Activated CD4-positive, alpha-beta T cell treated with anti-CD3 and anti-CD28 coated beads for 48 hours (primary cell): ENCODE measurements at regions not wholly inside any gene's neighbourhood (a gene's known extent, or its start where the extent isn't known, plus 50 kb on each side); places are given as distances from the start of the nearest gene placed in this dataset.
A peak's percentile ranks its signal among the peaks of the same experiment; 100 is the strongest.
"Not testable (repeated sequence)": the region's sequence is repeated elsewhere in the genome, so short reads cannot be mapped to it uniquely, and the experiment has no call there.

Source experiments
- DNase-seq: peaks from one replicate; pipeline ENCODE4 v3.0.0-alpha.2; 2020

DNA sequence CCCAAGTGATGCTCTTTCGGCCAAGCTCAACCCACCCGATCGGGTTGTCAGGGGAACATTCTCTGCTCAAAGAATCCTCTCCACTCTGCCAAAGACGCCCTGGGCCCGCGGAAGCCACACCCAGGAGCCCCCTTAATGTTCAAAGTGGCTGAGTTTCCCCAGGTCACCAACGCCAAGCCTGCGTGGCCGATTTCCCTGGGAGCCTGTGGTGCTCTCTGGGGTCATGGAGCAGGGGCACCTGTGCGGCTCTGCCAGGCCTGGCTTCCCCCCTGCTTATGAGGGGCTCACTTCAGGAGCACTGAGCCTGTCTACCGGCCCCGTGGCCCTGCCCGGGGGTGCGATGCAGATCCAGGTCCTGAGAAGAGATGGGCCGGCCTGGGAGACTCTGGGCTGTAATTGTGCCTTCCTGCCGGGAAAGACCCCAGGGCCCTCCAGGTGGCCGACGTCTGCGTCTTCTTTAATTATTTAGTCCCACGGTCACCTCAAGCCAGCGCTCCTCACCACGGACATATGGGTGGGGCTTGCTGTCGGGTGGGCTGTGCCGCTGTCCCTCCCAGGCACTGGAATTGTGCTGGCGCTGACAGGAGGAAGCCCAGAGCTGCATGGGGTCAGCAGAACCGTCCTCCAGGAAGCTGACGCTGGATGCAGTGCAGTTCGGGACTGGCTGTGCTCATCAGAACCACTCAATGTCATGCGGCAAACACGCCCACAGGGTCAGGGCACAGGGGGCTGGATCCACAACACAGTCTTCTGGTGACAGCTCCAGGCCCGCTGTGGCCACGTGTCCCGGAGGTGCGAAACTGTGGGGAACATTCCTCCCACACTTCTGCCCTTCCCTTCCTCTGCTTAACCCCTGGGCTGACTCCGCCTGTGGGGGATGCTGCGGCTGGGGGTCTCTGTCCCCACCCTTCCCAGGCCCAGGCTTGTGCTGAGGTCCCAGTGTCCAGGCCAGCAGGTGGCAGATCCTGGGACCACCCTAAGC is 267.6 kb upstream of the SFSWAP start:
- DNase-seq, result no peak

DNA sequence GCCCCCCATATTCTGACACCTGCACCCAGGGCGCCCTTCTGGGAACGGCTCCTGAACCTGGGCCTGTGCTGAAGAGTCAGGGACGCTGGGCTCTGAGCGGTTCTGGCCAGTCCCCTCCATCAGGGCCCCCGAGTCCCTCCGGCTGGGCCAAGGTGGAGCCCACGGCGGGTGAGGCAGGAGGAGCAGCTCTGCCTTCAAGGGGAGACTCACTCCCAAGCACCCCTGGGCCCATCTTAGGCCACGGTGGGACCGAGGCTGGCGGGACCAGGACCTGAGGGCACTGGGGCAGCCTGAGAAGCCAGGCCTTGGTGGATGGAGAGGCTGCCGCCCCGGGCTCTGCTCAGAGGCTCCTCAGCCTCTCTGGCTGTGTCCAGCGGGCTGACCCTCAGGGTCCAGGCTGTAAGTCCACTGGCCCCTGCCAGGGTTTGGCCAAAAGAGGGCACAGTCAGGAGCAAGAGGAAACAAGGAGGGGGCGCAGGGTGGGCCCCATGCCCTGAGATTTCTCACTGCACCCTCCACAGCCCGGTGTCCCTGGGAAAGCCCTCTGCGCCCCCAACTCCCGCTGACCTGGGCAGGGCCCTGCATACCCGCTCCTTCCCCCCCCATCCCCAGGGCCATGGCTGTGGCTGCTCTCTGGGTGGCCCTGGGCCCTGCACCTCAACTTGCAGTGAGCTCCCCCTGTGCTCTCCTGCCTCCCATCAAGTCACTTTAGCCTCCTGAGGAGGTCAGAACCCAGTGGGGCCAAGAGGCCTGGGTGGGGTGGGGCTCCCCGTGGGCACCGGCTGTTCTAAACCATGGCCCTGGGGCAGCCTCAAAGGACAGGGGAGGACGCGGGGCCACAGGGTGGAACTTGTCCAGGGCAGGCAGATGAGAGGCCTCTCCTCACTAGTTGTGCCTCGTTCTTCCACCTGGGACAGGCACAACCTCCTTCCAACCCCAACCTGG is 266.4 kb upstream of the SFSWAP start:
- no peak for DNase-seq

DNA sequence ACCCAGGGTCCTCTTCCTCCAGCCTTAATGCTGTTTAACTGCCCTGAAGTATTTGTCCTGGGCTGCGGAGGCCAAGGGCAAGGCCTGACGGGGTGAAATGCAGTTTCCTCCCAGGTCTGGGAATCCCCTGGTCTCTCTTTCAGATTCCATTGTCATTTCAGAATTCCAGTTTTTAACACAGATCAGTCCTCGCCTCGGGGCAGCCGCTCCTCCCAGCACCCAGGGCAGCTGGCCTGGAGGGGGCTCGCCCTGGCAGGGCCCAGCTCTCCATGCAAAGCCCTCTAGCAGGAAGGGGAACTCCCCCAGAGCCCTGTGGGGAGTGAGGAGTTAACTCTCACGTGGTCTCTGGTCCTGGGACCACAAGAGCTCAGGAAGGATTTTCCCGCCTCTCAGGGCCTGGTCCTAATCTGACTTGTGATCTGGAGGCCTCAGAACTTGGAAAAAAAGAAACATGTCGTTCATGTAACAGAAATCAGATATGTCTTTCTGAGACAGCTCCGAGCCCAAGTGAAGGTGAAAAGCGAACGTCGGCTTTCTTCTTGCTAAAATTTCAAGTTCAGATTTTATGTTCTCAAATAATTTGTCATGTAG is 265.6 kb upstream of the SFSWAP start:
- no peak for DNase-seq

DNA sequence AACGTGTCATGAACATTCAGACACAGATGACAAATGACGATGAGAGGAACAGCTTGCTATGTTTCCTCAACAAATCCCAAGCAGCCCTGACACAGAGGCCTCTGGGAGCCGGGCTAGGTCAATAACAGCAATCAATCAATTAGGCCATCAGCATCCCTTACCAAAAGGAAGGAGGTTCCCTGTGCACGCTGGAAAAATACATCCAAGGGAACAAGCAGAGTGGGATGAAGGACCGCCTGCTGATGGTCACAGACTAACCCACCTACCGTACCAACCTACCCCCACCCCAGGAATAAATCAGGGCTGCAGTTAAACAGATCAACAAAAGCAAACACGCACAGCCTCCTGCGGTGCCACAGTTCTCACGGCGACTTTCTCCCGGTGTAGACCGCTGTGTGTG is 265.1 kb upstream of the SFSWAP start:
- DNase-seq, result no peak

DNA sequence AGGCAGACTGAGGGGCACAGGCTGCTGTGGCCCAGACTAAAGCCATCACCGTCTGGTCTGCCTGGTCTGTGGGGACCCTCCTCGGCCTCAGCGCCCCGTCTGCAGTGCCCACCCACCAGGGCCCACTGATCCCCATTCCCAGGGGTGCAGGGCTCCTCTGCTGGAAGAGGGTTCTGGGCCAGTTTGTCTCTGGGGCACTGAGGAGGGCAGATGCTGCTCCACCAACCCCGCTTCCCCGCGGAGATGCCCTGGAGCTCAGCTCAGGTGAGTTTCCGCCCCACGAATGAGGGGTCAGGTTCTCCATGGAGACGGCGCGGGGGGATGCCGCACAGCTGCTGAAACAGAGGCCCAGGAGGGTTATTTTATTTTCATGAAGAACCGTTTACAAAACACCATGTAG is 263.3 kb upstream of the SFSWAP start:
- not testable (repeated sequence) for DNase-seq

DNA sequence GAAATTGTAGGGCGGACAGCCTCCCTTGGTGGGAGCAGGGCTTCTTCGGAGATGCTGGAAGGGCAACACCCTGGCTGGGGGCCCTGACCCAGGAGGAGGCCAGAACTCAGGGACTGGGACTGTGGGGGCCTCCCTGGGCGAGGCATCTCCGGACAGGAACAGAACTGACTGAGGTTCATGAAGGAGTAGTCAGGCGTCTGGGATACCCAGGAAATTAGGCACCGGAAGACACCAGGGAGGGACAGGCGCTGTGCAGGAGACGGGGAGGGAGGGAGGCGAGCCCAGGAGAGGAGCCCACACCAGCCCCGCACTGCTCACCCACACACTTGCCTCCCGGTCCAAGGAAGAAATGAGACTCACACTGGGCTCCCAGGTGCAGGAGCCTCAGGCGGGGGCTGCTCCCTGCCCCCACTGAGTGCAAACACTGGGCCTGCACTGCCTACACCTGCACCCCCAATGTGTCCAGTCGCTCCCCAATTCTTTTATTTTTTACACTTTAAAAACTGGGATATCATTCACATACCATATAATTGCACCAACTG is 262.6 kb upstream of the SFSWAP start:
- DNase-seq, result no peak

DNA sequence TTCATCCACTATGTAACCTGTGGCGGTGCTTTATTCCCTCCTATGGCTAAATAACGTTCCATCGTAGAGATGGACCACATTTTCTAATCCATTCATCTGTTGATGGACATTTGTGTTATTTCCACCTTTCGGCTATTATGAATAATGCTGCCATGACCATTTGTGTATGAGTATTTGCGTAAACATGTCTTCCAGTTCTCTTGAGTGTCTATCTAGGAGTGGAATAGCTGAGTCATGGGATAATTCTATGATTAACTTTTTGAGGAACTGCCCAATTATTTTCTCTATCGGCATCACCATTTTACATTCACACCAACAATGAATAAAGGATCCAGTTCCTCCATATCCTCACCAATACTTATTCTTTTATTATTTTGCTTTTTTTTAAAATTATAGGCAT is 261.9 kb upstream of the SFSWAP start:
- no peak for DNase-seq

DNA sequence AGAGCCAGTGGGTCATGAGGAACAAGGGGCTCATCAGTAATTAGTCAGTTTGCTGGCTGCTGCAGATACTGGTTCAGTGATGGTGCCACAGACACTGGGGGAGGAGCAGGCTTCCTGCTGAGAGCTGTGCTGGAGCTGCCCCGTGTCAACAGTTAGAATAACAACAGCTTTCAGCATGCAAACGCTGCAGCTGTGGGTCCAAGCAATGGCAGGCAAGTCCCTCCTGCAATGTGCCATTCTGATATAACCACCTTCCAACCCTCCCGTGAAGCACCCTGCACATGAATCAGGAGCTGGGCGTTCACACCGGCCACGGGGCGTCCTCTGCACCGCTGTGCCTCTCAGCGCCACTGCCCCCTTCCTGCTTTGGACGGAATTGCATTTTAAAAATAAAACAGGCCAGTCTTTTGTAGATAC is 258.4 kb upstream of the SFSWAP start:
- DNase-seq, result peak; percentile 57

DNA sequence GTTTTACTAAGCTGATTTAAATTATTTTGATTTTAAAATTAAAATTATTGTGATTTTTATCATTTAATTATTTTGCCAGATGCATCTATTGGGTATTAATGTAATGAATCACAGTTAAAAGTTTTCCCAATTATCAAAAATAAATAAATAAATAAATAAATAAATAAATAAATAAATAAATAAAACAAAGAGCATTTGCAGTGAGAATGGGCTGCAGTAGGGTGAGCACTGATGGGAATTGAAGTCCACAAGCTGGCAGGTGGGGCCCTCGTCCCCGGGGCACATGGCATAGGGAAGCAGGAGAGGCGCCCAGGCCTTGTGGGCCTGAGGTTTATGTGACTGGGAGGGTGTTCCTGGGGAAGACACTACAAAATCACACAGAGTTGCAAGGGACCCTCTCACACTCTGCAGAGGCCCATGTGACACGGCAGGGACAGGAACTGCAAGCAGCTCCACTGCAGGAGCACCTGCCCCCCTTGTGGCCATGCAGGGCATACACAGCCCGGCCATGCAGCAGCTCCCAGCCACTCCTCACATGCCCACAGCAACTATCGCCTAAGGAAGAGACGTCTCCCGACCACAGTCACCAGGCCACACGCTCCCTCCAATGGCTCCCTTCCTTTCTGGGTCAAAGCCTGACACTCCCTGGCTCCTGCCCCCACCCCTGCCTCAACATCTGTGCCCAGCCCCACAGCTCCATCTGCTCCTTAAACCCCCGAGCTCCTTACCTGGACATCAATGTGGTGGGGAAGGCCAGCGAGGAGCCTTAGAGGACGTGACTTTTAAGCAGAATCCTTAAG is 256.3 kb upstream of the SFSWAP start:
- peak; percentile 75 for DNase-seq

DNA sequence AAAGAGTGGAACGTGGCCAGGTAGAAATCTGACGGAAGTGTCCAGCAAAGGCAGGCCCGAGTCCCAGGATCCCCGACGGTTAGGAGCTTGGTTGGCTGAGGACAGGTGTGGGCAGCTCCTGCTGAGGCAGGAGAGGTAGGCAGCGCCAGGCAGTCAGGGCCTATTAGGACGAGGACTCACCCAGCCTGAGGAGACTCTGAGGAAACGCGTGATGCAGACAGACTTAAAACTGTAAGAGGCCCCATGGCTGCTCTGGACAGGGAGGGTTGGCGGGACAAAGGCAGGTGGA is 255.7 kb upstream of the SFSWAP start:
- DNase-seq, result no peak

DNA sequence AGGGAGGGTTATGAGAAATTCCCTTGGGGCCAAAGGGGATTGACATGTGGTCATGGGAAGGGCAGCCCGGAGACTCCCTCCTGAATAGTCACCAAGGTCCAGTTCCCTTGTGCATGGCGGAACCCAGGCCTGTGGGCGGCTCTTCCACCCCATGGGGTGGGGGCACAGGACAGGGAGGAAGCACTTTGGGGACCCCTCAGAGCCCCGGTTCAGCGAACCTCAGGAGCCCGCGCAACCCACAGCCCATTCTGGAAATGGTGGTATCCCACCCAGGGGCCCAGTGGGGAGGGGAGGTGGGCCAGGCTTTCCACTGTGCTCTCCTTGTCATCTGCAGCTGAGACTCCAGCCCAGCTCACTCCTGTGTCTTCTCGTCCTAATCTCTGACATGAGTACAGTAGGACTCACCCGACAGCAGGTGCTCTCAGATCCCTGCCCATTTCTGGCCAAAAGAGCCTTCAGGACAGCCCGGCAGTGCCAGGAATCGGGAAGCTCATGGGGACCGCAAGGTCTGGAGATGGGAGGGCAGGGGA is 255.2 kb upstream of the SFSWAP start:
- no peak for DNase-seq

DNA sequence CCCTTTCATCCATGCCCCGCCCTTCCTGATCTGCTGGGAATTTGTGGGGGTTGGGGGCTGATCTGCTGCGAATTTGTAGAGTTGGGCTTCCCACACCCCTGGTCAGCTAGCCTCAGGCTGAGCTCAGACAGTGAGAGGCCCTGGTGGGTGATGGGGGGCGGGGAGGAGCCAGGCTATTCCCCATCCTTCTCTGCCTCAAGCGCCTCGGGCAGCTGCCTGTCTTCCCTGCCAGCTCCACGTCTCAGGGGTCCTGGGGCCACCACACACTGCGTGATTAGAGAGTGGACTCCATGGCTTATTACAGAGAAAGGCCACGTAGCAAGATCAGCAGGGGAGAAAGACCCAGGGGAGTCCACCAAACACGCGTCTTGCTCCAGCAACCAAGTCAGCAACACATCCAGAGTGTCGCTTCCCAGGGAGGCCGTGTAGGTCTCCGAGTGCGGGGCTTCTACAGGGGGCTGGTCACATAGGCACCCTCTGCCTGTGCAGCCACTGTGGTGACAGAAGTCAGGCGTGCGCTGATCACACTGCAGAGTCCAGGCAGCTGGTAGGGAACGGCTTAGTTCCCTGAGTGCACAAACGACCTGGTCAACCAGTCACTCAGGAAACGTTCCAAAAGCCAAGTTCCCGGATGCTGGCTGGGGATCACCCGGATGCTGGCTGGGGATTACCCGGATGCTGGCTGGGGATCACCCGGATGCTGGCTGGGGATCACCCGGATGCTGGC is 254.4 kb upstream of the SFSWAP start:
- no peak for DNase-seq

DNA sequence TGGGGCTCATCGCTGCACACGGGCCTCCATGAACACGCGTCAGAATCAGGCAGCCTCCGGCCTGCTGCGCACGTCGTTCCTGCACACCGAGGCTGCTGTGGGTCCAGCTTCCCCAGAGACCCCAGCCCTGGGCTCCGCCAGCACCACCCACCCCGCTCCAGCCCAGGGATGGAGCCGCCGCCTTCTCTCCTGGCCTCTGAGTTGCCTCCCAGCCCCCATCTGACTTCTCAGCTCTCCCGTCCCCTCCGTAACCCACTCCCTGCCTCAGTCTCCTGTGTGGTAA is 253.9 kb upstream of the SFSWAP start:
- DNase-seq, result no peak

DNA sequence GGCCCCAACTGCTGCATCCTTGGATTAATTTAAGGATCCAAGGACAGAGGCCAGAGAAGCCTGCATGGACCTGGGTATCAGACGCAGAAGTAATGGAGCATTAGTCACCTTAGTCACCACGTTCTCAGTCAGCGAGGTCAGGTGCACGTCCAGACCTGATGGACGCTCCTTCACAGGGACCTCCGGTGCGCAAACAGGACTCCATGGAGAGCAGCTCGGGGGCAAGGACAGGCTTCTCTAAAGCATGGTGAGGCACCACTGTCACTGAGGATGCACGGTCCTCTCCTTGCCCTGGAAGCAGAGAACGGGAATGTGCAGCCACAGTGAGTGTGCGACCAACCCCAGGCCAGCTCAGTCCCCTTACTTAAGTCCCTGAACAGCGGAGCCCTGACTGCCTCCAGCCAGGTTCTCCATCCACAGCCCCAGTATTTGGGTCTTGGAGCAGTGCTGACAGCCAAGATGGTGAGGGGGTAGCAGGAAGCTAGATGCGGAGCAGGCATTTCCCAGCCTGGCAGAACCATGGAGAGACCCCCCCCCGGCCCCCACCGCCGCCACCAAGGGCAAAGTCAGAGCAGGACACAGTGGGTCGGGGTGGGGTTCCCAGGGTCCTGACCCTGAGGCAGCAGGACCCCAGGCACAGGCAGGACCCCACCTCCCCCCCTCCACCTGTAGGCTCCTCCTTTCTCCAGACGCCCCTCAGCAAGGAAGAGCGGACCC is 253.4 kb upstream of the SFSWAP start:
- DNase-seq, result no peak

DNA sequence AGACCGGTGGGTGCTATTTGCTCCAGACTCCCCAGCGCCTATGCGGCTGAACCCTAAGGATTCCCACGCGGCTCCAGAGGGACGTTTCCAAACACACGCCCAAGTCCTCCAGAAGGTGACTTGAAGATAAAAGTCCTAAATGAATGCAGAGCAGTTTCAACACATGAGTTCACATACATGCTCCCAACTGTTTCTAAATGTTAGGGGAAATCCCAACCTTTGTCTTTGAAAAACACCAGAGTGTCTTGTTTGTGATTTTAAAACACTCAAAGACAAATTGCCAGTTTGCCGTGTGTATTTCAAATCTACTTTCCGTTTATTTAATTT is 252.9 kb upstream of the SFSWAP start:
- DNase-seq, result no peak

DNA sequence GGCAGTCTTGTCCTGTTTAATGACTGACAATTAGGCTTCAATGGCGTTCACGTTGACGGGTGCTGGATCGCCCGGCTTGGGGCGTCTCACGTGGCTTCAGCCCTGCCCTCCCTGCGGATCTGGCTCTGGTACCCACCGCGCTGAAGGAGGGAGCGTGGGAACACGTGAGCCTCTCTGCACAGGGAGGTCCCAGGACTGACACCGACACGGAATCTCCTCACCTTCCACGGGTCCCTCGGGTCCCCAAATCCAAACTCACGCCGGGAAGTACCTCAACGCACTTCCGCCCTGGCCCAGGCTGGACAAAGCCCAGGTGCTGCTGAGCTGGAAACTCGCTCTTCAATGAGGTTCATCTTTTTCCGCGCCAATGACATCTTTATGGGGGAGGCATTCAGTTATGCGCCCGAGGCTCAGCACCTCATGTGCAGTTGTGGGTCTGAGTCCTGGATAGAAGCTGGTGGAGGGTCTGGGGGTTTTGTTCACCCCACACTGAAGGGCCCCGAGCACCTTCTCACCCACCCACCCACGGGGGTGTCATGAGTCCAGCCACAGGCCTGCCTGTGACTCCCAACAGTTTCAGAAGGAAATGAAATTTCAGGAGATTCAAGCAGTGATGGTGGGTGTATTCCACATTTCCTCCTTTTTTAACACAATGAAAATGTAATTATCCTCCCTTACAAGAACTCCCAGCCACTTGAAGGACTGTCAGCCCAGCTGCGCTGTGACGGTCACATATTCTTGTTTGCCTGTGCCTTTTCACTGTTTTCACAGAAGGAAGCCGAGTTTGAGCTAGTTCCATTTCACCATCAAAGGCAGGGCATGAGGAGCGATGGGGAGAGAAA is 251.7 kb upstream of the SFSWAP start:
- no peak for DNase-seq

DNA sequence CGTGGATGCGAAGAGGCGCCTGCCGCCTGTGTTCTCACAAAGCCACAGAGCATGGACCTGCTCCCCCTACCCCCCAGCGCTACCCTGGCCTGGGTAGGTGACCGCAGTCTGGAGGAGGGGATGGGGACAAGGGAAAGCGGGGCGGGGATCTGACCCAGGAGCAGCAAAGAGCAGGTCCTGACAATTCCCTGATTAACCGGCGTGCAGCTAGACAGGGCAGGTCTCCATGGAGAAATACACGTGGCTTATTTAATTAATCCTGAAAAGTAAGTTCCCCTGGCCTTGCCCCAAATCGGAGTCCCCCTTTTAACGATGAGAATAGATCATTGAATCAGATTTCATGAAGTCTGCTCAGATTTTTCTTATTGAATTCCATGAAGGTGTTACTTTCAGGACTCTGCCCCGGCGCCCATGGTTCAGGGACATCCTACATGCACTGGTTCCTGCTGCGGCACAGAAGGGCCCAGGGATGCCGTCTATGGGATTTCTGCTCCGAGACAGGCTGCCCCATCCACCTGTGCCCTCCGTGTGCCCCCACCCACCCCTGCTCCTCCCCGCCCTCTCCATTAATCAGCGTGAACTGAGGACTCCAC is 251.0 kb upstream of the SFSWAP start:
- no peak for DNase-seq

DNA sequence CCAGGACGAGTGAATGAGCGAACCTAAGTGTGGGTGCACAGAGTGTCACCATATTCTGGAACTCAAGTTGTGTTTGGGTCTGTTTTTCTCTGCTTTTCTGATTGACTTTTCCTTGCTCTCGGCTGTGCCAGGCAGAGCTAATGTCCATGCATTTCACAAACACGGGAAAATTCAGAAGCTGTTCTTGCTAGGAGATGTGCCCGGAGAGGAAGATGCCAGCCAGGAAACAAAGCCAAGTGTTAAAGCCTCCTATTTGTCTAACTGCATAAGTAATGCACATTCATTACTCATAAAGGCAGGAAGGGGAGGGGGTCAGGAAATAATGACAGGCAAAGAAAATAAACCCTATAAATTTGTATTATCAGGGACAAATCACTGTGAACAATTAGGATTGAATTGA is 250.4 kb upstream of the SFSWAP start:
- DNase-seq, result no peak

DNA sequence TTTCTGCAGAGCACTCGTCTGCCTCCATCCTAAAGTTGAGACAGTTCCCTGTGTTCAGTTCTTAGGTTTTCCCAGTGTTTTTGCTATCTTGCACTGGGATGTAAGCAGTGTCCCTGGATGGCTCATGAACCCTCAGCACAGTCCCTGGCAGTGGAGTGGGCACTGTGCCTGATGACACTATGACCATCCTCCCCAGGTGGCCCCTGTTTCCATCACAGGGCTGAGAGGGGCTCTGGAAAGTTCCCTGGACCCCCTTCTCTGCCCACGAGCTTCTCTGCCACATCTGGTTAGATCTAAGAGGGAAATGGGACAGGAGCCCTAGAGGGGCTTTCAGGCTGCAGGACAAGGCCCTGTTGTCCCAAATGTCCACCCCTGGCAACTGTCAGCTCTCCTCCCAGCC is 249.8 kb upstream of the SFSWAP start:
- no peak for DNase-seq

DNA sequence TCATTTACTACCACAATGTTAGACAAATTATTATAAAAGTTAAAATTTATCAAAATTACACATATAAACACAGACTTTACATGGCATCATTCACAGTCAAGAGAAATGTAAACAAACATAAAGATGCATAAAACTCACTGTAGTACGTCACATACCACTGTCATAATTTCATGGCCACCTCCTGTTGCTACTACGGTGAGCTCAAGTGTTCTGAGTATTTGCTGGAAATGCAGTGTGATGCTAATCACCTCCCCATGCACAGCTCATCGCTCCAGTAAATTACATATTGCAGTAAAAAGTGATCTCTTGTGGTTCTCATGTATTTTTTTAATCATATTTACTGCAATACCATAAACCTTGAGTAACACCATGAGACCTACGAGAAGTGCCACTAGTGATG is 247.7 kb upstream of the SFSWAP start:
- no peak for DNase-seq
